ENCODE measurements at regions not wholly inside any gene's neighbourhood (a gene's known extent, or its start where the extent isn't known, plus 50 kb on each side); places are given as distances from the start of the nearest gene placed in this dataset.

- TF ChIP-seq CTCF (IDR thresholded peaks at IDR 0.05) (no peak), ZFX (IDR thresholded peaks at IDR 0.05; ENCODE audit: borderline replicate concordance) (no peak)
Observed at GRCh38 chr4:79687006-79687405, 279.0 kb upstream of the GK2 start.
